Activated CD4-positive, alpha-beta T cell treated with anti-CD3 and anti-CD28 coated beads for 24 hours (primary cell): ENCODE measurements at regions not wholly inside any gene's neighbourhood (a gene's known extent, or its start where the extent isn't known, plus 50 kb on each side); places are given as distances from the start of the nearest gene placed in this dataset.
A peak's percentile ranks its signal among the peaks of the same experiment; 100 is the strongest.
"Not testable (repeated sequence)": the region's sequence is repeated elsewhere in the genome, so short reads cannot be mapped to it uniquely, and the experiment has no call there.

Experiments
- DNase-seq, 2 donors: peaks; one replicate each; pipeline ENCODE4 v3.0.0-alpha.2; 2020; ENCODE audit warnings: low read depth in 2 of 2

DNA sequence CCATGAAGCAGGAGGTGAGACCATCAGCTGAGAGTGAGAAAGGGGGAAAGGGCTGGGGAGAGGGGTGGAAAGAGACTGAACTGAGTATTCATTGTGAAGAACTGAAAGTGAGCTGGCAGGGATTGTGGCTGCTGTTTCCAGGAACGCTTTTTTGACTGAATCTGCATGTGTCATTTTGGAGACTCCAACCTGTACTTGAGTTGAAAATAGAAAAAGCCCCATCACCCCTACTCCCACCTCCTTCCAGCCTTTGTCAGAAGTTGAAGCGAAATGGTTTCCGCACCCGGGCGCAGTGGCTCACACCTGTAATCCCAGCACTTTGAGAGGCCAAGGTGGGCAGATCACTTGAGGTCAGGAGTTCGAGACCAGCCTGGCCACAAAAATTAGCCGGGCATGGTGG, 128.0 kb upstream of the GPR12 start:
- DNase-seq: no peak

DNA sequence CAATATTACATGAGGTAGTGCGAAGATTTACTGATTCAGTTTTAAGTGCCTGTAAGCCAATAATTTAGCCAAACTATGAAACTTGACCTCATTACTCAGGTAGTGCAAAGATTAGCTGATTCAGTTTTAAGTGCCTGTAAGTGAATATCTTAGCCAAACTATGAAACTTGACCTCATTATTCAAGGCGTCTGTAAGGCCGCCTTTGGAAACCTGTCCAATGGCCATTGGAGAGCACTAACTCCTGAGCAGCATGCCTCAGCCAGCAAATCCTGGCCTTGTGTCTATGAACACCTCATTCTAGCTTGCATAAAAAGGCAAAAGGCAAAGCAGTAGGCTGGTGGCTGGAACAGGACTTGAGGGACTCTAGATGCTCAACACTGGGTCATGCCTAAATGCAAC, 127.0 kb upstream of the GPR12 start:
- no peak for DNase-seq

DNA sequence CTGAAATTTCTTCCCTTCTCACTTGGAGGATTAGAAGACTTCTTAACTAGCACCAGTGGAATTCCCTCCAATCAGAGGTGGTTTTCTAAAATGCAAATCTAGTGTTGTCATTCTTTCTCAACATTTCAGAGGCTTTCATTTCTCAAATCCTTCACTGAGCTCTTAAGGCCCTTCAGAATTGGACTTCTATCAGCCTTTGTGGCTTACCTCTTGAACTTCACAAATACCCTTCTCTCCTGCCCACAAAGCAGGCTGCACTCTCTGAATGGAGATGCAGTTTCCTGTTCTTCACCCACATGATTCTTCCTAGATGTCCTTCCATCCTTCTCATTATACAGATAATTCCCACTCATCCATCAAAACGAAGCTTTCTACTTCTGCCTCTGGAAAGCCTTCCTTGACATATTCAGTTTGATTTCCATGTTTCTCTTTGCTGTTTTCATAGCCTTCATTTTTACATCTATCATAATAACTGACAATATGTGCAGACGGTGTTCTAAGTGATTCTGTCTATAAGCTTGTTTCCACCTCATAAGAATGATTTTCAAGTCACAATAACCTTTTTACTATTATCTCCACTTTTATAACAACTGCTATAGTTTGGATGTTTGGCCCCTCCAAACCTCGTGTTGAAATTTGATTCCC, 123.1 kb upstream of the GPR12 start:
- no peak for DNase-seq

DNA sequence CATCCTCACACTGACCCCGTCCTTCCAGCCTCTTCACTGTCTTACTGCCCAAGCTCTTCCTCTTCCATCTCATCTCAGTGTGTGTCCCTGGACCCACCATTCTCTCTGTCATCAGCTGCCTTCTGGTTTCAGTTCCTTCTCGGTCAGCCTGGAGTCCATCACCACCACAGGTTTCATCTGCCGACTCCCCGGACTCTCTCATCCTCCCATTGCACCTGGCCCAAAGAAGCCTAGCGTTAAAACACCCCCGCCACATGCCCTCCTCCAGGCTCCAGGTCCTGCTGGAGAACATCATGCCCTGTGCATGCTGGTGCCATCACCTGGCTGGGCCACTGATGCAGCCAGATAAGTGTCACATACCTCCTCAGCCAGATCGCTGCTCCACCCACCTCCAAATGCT, 122.1 kb upstream of the GPR12 start:
- no peak for DNase-seq

DNA sequence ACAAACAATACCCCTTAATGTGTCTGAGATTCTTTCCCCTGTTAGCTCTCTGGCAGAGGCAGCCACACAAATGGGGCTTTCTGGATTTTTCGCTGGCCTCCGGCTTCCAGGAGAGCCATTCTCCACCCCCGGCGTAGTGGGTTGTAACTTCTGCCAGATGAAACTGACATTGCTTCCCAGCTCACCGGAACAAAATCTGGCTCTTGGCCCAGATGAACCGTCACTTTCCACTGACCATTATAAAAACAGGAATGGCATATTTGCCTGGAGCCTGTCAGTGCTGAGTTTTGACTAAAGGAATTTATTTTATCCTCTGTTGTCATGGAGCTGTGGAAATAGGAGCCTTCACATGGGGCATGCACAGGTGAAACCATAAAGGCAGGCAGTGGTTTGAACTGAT, 120.6 kb upstream of the GPR12 start:
- no peak for DNase-seq

DNA sequence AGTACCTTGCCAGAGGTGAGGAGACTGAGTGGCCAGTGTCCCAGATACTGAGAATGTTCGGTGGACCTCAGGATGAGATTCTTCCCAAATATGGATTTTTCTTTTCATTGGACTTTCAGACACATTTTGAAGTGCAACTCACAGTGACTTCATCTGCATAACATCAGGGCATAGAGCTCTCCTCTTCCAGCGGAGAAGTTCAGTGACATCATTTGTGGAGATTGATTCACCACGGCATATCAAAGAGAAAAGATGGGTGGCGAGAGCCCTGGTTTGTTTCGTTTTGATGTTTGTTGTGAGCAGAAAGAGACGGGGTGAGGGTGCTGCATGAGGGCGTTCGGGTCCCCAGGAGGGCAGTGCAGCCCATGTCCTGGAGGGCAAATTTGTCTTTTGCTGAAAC, 120.1 kb upstream of the GPR12 start:
- DNase-seq: no peak

DNA sequence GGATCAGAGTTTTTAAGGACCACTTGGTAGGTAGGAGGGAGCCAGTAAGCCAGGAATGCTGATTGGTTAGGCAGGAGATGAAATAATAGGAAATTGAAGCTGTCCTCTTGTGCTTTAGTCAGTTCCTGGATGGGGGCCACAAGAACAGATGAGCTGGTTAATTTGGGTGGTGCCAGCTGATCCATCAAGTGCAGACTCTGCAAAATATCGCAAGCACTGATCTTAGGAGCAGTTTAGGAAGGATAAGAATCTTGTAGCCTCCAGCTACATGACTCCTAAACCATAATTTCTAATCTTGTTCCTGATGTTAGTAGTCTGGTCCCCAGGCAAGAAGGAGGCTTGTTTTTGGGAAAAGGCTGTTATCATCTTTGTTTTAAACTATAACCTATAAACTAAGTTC, 117.9 kb upstream of the GPR12 start:
- DNase-seq: no peak

DNA sequence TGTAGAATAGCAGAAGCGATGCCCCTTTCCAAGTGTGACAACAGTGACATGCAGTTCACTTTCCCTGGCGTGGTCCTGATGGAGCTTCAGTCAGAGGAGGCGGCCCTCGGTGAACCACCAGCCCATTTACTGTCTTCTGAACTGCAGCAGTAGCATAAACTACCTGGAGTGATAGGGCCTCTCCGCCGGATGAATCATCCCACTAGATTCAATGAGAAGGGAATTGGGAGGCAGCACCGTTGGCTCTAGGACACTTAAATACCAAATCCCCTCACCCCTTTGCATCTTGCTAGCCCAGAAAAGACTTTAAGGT, 112.8 kb upstream of the GPR12 start:
- DNase-seq: no peak

DNA sequence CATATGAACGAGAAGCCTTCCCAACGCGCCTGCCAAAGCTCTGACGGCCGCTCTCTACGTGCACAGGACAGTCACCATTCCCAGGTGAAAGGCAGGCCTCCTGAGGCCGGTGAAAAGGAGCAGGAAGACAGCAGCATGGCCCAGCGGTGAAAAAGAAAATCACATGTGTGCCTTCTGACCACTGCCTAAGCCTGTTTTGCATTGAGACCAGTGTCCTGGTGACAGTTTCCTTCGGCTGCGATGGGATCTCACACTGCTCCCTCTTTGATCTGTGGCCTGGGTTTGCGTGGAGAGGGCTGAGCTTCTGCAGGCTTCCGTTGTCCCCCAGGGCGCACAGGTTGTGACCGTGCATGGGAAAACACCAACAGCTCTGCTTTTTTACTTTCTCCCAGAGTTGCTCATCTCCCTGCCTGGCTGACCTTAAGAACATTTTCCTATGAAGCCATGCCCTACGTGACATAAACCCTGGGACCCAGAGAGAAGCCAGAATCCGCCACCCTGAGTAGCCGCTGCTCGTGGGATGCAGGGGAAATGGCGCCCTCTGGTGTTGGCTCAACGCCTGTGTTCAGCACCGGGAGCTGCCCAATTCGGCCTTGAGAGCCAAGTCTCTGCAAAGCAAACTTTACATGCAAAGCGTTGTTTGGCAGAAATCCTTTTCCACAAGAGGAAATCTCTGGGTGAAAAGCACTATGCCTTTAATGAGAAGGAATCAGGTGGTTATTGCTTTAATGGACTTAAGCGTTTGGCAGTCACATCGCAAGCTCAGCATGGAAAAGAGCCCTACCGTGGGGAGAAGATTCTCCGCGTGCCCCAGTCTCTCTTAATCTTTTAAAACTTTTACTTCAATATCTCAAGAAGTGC, 112.2 kb upstream of the GPR12 start:
- peak; percentile 18 to 52 for DNase-seq

DNA sequence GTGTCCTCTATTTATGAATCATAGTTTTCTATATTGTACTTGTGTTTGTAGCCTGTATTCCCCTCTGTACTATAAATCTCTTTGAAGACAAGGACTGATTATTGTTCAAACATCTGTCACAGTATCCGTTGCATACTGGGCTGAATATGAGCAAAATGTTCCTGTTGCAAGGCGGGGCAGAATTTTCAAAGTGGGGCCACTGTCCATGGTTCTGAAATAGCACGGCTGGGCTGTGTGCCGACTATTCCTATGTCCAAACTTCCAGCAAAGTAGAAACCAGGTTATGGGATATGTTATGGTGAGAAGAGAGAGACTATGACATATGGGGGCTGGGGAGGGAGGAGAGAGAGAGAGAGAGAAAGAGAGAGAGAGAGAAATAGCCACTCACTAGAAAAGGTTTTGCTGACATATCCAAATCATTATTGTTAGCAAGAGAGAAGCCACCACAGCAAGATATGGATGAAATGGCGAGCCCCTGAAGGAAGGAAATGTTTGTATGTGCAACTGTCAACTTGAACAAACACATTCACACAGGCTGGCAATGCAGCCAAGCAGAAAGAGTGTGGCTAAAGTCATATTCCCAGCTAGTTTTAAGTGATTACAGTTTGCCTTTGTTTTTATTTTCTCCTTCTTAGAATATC, 107.0 kb upstream of the GPR12 start:
- no peak for DNase-seq

DNA sequence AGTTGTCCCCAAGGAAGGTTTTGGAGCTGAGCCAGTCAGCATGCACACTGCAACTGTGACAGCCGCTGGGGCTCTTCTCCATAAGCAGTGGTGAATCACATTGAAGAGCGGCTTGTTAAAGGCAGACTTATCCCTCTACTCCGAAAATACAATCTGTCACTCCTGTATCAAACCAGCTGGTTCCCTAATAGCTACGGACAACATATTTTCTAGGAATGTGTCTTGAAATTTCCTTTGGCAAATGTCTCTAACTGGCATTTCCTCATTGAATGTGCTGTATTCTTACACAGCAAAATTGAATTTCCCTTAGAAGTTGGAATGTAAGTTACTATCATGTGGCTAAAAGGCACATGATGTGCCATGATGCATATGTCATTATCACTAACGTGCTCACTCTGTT, 104.0 kb upstream of the GPR12 start:
- DNase-seq: no peak

DNA sequence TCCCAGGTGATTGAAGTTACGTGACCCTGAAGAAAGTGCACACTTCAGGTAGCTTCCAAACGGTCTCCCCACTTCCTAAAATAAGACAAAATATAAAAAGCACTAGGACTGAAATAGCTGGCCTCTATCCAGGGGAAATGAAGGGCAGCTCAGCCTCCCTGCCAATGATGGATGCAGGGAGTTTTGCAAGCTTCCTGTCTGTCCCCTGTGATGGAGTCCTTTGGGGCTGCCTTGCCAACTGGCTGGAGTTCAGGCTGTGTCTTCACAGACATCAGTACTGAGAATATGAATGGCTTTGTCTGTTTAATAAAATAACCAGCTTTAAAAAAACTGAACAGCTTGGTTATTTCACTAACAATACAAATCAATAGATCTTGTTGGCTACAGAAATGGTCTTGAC, 101.4 kb upstream of the GPR12 start:
- DNase-seq: no peak

DNA sequence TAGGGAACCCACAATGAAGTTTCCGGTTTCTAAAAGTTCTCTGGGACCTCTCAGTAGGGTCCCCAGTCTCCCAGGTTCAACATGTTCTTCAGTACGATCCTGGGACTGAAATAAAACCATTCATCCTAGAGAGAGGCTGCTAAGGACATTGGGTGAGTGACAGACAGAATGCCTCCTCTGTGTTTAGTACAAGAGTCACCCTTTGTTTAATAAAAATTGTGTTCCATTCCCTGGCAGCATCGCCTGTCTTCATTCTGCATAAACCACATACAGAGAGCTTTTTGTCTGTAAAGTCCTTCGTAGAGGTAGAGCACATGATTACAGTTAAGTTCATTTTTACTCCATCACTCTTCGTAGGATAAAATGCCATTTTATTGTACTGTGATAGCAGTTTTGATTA, 95.3 kb upstream of the GPR12 start:
- no peak for DNase-seq

DNA sequence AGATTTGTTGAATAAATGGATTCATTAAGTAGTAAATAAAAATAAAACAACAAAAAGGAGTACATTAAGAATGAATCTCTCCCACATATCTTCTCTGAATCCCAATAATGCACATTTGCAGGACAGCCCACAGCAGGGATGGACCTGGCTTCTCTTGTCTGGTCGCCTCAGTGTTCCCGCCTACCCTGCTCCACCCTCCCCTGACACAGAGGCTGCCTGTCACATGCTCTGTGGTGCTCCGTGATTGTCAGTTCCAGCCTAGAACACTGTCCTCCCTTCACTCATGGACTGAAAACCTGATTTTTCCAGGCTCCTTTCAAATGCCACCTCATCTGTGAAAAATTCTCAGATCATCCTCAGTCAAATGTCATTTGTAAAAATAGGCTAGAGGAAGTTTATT, 94.5 kb upstream of the GPR12 start:
- DNase-seq: no peak

DNA sequence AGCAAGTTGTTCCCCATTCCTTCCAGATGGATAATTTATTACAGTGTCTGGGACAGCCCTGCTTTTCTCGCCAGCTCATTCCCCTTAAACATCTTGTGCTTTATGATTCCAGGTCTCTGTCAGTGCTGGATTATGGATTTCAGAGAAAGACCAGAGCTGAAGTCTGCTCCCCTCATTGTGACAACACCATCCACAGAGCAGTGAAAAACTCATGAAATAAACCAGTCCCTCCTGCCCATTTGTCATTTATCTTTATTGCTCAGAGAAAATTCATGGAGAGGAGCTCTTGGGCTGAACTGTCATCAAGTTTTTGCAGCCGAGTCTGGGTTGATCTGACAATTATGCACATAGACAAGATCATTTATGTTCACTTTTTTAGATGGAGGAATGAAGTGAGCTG, 92.7 kb upstream of the GPR12 start:
- DNase-seq: no peak

DNA sequence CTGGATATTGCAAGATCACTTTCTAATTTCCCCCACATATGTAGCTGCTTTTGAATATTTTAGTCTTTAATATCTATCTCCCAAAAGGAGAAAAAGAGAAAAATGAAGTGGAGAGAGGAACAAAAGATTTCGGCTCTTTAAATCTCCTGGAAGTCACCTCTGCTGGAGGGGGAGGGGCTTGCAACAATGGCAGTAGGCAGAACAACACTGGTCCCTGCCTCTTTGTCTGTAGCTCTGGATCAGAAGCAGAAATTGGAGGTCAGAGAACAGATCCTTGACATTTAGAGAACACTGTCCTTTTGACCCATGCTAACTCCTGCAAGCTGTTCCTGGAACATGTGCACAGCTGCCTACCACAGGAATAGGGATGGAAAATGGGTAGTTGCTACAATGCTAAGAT, 86.7 kb upstream of the GPR12 start:
- DNase-seq: no peak

DNA sequence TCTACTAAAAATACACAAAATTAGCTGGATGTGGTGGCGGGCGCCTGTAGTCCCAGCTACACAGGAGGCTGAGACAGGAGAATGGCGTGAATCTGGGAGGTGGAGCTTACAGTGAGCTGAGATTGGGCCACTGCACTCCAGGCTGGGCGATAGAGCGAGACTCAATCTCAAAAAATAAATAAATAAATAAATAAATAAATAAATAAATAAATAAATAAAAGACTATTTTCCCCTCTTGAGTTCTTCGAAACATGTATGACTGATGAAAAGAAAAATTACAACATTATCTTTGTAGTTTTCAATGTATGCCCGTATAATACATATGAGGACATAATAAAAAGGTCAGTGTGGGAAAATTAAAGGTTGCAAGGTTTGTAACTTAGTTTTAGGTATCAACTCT, 84.5 kb upstream of the GPR12 start:
- DNase-seq: not testable (repeated sequence)

DNA sequence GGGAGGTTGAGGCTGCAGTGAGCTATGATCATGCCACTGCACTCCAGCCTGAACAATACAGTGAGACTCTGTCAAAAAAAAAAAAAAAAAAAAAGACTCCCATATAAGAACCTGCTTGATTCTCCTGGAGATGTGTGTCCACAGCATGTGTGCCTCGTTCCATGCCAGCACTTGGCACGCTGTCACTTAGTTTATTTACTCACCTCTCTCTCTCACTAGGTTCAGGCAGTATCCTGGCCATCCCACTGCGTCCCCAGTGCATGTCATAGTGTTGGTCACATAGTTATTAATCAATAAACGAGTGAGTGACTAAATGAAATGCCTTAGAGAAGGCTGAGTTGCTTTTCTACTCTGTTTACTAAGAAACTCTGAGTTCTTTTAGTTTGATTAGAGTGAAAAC, 79.1 kb upstream of the GPR12 start:
- no peak for DNase-seq

DNA sequence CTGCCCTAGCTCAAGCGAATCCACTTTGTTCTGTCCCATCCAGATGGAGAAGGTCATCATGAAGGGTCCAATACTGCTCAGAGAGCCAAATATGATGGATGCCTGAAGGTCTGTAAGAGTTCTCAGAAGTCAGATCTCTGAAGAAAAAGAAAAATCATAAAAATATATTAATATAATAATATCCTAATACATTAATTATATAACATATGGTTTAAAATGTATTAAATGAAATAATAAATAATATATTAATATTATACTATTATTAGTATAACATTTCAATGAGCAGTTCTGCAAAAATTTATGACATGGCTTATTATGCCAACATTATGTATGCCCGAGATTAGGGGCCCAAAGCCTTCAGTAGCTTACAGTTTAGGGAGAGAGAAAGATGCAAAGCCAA, 78.2 kb upstream of the GPR12 start:
- no peak for DNase-seq

DNA sequence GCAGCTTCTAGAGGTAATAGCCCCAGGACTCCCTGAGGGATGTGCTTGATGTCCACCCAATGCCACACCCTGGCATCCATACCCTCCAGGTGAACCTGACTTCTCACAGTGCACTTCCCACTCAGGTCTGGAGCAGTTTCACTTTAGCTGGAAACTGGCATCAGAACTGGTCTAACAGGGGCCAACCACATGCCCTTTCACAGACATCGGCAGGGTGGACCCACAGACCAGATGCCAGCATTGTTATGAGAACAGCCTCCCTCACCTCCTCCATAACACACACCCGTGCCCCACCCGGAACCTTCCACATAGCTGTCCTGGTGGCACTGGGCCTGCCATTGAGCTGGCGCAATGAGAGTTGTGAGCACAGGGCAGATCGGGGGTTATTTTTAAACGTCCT, 77.4 kb upstream of the GPR12 start:
- no peak for DNase-seq

DNA sequence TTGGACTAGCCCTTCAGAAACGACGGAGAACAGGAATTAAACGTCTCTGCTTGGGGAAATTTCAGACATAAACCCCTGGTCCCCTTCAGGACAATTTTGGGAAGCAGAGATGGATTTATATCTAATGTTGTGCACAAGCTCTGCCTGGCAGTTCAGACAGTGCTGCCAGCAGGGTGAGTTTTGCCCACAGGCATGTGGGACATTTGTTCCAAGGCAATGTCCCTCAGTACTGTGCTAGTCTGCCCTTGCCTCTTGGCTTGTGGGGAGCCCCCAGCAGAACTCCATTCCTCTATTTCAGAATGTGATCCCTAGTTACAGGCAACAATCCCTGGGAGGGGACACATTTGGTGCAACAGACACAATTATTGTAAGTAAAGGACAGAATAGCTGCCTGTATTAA, 76.5 kb upstream of the GPR12 start:
- no peak for DNase-seq

DNA sequence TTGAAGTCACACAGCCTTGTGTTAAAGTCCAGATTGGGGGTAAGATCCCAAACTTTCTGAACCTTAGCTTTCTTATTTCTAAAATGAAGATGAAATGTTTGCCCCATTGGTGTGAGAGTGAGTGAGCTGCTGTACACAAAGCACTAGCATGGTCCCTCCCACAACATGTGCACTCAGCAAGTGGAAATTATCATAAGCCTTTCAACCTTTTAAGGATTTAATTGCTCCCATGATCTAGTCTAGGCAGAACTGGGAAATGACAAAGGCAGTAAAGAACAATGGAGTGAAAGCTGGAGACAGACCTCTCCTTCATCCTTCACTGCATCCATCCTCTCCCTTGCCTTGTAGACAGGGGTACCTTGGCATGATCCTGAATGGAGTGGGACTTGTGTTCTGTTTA, 76.0 kb upstream of the GPR12 start:
- DNase-seq: no peak

DNA sequence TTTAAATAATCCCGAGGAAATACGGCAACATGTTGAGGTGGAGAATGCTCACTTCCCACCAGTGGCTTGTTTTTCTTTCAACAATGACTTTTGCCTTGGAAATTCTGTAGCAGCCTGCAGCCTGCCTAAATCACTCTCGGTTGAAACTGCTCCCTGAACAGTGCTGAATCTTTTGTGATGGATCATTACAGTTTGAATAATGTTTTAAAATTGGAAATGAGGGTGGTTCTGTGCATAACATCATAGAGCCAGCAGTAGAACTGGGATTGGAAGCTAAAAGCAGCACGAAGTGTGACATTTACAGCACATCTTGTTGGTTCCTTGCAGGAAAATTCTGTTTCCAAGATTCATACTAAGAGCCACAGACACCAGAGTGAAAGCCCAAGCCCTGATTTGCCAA, 74.1 kb upstream of the GPR12 start:
- DNase-seq: no peak
